ENCODE measurements at regions not wholly inside any gene's neighbourhood (a gene's known extent, or its start where the extent isn't known, plus 50 kb on each side); places are given as distances from the start of the nearest gene placed in this dataset.

DNA sequence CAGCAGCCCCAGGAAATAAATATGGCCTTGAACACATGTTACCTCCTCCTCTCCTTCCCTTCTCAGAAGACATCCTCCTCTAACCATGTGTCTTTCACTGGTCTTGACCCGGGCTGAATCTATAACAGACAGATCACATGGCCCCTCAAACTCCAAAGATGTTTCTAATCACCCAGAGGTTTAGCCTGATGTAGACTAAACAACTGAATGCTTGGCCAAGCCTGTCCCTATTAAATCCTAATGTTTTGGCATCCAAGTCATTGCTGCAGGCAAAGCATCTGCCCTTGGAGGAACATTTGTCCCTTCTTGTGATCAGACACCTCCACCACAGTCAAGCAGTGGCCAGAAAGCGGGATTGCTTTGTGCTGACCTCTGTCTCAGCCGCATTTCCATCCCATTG is 65.5 kb downstream of the ANKRD60 start:
- no peak for DNase-seq

DNA sequence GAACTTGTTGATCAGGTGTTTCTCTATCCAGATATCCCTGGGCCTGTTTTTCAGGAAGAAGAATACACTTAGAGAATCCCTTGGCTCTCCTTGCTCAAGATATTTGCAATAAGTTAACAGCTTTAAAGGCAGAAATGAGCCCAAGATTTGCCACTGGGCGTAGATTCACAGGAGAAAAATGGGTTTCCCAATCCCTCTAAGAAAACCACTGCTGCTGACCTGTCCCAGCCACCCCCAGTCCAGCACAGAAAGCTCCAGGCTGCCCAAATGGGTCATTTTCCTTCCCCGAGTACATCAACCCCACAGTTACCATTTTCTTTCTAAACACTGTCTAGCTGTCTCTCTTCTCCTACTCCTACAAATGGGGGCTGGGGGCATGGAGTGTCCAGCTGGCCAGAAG is 67.3 kb downstream of the ANKRD60 start:
- DNase-seq = no peak

DNA sequence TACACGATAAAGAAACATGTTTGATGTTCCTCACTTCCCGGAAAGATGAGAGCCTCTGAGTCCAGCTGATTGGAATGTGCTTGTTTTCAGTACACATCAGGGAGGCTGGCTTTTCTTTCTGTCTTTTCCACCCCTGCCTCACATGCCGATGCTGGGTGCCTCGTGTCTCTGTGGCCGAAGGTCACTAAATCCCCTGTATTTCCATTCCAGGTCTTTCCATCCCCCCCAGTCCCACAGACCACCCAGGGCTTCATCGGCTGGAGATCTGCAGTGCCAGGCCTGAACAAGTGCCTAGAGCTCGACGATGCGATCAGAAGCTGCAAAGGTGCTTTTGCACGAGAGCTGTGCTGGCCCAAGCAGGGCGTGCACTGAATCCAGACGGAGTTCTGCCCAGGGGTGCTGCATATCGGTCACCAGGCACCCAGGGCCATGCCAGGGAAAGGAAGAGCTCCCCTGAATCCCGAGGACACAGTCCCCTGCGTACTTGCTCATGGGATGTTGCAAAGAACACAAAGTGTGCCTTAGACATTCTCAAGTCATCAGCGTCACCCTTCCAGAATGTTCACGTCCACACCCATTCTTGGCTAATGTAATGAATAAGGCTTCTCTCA is 67.9 kb downstream of the ANKRD60 start:
- no peak for DNase-seq

DNA sequence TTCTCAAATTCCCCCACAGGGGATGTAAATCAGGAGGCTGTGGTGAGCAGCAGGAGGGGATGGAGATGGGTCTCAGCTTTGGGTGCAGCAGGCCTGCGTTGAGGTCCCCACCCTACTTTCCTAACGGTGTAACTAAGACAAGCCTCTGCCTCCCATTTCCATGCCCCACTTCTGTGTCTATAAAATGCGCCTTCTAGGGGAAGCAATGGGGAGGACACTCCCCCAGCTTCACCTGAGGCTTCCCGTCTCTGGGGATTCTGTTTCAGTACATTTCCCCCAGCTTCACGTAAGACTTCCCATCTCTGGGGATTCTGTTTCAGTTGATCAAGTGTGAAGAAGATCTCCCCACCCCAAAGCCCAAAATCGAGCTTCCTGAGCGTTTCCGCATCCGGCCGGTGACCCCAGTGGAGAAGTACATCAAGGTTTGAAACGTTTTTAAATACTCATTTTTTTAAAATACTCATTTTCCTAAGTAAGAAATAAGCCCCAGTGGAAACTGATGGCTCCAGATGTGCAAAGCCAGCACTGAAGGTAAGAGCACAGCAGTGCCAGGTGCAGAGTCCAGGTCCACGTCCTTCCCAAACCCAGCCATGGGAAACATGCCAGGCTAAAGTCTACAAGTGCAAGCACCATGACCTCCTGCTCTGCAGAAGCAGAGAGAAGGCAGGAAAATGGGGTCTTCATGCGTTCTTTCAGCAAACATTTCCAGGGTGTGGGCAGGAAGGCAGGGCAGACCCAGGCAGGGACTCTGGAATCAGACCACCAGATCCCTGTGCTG is 73.1 kb downstream of the ANKRD60 start:
- no peak for DNase-seq

DNA sequence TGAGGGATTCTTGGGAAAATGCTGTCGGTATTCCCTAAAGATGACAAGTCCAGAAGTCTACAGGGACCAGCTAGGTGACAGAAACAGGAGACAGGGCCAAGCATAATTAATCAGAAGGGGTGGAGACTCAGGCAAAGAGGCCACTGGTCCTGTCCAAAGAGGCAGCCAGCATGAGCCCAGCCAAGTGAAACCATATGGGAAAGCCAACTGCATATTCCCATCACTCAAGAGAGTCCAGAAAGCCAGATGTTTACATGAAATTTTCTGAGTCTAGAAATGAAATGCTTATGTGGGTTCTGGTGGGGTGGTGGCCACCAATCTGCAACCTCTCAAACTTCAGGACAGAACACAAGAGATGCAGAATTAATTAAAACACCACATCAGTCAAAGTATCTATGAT is 74.3 kb downstream of the ANKRD60 start:
- DNase-seq = no peak

DNA sequence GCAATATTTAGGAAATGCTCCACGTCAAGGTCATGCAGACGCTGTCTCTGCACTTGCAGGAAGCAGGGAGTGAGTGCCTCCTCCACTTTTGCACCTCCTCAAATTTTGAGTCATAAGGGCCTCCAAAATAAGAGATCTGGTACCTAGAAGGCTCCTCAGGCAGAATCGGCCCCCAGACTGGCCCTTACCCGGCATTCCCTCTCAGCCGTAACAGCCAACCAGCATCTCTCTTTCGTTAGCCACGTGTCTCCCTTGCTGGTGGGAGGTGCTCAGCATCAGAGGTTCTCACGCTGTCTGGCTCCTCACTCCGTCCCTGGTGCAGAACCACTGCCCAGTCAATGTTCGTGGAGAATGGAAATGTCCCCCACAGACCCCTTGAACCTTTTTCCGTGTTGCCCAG is 75.3 kb downstream of the ANKRD60 start:
- DNase-seq = no peak

DNA sequence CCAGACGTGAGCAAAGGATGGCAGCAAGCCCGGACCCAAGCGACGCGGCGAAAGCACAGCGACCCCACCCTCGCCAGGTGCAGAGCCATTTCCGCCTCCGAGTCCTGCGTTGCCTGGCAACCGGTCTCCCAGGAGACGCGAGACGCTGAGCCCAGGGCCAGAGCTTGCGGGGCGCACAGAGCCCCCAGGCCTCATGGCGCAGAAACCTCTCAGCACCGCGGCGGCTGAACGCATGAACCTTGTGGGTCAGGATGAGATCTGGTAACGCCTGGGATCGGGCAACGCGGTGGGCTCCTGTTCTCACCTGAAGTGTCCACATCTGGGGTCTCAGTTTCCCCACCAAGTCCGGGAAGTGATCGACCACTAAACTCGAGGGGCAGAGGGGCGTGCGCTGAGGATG is 77.7 kb downstream of the ANKRD60 start:
- DNase-seq = no peak

DNA sequence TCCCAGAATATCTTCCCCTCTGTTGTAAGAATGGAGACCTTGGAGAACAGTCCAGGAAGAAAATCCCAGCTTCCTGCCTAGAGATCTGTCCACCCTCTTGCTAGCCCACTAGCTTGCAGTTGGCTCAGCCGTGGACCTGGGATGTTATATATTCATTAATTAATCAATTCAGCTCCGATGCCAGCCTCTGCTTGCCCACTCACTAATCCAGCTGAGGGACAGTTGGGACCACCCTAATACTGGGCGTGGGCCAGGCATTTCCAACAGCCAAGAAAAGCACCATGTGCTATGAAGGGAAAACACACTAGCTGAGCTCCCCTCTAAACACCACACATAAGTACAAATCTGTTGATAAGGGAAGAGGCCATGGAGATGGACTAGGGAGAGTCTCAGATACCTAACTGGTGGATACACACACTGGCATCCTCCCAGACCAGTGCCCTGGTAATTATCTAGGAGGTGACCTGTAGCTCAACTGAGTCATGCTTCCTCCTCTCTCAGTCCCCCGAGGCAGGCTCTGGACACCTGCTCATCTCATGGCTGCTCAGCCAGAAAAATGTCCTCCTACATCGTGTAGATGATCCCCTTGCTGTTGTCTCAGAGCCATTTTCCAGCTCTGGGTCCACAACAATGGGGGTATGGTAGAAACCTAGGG is 78.9 kb downstream of the ANKRD60 start:
- DNase-seq = no peak

DNA sequence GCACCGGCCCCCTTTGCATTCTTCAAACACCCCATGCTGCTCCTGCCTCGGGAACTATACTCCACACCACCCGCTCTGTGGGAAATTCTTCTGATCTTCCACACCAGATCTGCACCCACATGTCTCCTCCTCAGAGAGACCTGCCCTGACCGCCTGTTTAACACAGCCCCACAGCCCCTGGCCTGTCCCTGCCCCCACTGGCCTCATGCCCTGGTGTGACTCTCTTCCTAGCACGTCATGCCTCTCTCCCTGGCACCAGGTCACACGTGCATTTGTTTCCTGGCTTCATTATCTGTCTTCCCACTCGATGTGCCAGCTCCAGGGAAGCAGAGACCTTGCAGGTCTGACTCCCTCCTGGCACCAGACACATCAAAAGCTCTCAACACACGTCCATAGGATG is 79.6 kb downstream of the ANKRD60 start:
- no peak for DNase-seq

DNA sequence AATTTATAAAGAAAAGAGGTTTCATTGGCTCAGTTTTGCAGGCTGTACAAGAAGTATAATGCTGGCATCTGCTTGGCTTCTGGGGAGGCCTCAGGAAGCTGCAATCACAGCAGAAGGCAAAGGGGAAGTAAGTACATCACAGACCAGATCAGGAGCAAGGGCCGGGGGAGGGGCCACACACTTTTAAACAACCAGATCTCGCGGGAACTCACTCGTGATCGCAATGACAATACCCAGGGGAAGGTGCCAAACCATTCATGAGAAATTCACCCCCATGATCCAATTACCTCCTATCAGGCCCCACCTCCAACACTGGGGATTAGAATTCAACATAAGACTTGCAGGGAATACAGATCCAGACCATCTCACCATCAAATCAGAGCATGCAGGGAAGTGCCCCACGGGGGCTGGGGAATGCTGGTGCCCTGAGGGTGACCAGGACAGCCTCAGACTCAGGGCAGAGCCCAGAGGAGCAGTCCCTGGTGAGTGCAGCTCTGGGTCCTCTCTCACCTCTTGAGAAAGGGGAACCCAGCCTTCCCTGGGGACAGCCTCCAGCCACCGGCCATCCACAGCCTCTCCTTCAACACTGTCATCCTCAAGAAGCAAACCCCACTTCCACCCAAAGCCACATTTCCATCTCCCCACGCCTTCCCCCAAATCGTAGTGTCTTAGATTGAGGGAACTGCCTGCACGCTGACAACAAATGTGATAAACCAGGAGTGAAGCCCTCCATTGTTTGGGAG is 80.7 kb downstream of the ANKRD60 start:
- DNase-seq = peak; percentile 10

DNA sequence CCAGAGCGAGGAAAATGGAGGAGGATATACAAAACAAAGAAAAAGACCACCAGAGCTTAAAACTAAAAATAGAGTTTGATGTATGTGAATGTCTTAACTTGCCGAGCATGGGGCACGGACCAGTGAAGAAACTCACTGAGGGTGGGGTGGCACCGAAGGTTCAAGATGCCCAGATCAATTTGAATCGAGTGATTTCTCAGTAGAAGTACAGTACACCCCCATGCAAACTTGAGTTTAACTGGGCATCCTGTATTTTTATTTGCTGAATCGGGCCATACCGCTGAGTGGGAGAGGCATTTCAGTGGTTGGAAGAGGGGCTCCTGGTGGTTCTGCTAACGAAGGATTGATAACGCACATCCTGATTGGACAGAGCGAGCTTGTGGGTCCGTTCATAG is 81.7 kb downstream of the ANKRD60 start:
- DNase-seq = no peak

DNA sequence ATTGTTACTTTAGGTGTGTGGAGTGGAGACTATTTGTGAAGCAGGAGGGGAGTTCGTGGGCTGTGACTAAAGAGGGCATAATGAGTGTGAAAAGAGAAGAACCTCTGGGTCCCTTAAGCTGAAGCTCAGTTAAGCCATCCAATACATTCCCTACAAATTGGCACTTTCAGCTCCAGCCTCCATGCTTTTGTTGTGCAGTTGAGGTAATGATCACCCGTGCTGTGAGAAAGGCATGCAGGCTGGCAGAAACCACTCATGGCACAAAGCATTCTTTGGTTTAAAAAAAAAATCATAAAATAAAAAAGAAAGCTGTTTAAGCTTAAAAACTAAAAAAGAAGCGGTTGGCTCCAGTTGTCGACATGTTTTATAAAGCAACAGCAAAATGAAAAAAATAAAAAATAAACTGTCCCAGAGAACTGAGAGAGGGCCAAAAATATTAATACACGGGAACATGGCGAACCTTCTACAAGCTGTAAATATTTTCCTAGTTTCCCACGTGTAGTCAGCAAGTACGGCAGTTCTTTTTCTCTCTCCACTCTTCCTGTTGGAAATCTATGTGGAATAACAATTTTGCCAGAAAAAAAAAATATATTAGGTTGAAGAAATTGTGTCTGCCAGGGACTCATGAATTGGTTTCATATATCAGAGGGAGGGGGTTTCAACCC is 82.2 kb downstream of the ANKRD60 start:
- DNase-seq = no peak

DNA sequence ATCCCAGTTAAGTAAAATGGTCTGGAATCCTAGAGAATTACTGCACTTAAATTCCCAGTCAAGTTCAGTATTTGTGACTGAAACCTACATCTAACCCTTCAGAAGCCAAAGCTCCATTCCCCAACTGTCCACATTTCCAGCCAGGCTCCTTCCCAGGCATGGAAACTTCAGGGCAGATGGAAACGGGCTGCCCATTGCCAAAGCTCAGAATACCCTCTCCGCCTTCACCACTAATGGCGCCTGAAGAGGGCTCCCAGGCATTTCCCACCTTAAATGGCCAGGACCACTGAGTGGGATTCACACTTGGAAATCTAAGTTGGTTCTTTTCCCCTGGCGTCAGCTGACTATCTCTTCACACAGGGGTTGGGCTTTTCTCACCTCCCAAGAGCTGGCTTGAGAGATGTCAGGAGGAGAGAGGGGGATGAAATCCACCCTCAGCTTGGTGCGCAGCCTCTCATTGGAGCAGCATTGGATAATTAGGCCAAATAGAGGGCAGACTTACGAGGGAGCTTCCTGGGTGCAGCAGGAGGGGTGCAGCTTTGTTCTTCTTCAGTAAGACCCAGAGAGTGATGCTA is 82.9 kb downstream of the ANKRD60 start:
- no peak for DNase-seq

DNA sequence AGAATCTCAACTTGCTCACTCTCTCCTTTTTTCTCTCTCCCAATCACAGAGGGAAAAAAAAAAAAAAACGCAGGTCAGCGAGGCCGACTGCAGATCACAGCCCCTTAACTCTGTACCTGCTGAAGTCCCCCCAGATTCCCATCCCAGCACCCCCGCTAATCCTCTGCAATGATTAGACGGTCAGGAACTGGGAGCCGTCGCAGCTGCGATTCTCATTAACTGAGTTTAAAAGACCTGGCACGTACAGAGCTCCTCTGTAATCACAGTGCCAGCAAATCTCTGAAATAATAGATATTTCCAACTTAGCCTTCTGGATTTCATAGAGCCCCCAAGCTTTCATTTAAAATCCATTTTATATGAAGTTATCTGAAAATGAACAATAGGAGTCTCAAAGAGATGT is 84.4 kb downstream of the ANKRD60 start:
- no peak for DNase-seq

DNA sequence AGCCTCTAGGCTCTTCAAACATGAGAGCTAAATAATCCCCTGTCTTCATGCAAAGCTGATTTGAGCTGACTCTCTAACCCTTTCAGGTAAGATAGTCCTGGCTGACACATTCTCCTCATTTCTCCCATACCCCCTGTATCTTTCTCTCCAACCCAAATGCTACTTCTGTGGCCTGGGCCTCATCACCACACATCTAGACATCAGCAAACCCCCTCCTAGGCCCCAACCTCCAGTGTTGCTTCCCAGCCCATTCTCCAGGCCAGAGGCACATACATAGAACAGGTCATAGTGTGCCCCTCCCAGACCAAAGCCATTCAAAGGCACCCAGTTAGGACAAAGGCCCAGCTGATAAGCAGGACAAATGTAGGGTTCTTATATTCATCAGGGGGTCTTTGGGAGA is 84.9 kb downstream of the ANKRD60 start:
- no peak for DNase-seq

DNA sequence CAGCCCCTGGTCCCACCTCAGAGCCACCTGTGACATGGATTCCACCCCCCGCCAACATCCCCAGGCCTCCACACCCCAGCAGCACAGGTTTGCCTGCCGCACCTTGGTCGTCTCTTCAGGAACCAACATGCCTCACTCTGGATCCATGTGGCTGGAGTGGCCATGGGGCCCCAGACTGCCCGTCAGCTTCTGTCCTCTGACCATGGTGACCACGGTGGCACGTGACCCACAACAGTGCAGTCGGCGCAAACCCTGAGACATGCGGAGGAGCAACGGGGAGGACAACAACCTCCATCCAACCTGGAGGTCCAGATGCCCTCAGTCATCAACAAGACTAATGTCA is 85.6 kb downstream of the ANKRD60 start:
- DNase-seq = no peak

DNA sequence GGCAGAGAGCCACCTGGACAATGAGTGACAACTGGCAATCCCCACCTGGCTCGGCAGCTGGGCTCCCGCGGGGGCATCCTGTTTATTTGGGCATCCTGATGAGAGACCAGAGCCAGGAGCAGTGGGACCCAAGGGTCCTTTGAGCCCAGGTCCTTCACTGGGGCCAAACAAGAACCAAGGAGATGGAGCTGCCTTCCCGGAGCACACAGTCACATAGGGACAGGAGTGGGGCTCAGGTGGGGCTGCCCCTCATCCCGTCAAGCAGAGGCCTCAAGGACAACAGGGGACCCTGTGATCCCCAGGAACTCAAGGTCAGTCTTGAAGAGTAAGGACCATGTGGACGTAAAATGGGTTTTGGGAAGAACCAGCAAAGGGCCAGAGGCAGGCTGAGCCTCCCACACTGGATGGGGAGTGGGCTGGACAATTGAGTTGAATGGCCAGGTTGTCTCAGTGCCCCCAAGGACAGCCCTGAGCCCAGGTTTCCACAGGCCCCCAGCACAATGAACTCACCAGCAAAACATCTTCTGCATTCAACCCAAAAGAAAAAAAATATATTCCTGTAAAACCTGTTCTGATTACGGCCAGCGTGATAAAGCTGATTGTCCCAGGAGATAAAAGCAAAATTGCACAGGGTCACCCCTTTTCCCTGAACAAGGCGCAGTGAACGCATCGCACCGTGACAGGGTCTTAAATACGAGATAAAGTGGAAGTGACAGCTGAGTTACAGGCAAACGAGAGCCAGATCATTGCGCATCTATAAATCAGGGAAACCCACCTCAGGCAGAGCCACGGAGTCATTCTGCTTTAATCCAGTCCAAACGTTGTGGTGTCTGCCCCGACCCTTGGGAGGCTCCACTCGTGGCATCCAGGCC is 86.2 kb downstream of the ANKRD60 start:
- no peak for DNase-seq

DNA sequence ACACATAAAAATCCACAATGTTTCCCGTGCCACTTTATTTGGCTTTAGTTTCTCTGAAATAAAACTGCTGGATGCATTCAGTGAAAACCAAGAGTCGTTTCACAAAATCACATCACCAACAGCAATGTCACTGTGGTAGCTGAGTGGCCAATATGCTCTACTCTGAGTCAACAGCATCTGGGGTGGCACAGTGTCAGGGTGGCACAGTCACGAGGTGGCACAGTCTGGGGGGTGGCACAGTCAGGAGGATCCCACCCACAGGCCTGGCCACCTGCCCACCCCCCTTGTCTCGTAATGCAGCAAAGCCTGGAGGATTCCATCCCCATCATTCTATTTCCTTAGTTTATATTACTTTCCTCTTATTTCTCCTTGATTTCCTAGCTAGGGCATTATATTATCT is 87.0 kb downstream of the ANKRD60 start:
- DNase-seq = no peak

DNA sequence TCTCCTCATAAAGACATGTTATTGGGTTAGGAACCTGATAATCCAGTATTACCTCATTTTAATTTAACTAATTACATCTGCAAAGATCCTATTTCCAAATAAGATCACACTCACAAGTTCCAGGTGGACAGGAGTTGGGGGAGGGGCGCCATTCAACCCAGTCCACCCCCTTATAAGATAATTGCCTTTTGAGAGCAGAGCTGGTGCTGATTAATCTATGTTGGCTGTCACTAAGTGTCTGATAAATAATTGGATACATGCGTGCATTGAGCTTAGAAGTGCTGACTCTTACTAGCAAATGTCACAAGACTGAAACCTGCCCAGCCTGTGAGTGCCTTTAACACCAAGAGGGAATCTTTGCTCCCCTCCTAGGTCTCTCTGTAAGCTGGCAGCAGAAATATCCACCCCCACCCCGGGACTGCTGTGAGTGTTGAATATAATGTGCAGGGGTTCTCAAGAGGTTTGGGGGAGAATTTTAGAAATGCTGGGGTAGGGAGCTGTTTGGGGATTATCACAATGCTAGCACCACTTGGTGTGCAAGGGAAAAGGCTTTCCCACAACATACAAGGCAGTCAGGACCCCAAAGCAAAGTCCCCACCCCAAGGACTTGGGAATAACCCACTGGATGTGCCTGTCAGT is 87.5 kb downstream of the ANKRD60 start:
- no peak for DNase-seq

DNA sequence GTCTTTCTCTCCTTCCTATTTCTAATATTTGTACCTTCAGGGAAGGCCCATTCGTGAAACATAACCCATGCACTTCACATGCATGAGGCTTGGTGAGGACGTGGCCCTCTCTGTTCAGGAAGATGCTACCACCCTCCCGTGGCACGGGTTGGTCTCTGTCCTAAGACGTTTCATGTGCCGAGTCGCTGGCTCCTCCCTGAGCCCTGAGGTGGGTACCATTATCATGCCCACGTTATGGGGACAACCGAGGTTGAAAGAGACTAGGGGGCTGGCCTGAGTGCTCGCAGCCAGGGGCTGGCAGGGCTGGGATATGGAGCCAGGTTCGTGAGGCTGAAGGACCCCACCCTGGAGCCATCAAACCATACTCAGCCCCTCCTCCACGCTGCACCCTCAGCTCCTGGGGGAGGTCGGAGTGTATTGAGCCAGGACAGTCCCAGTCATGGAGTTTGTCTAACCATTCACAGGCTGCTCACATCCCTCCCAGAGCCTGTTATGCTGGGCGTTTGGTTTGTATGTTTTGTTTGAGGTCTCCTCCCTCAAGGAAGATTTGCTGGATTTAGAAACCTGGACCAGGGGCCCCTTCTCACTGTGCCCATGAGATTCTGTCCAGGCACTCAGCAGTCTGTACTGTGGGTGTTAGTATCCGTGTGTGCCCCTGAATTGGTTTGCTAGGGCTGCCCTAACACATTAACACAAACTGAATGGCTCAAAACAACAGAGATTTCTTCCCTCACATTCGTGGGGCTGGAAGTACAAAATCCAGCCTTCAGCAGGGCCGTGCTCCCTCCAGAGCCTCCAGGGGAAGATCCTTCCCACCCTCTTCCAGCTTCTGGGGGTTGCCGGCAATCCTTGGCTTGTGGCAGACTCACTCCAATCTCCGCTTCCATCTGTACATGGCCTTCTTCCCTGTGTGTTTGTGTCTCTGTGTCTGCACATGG is 88.3 kb downstream of the ANKRD60 start:
- DNase-seq = no peak
